ENCODE measurements at regions not wholly inside any gene's neighbourhood (a gene's known extent, or its start where the extent isn't known, plus 50 kb on each side); places are given as distances from the start of the nearest gene placed in this dataset.

DNA sequence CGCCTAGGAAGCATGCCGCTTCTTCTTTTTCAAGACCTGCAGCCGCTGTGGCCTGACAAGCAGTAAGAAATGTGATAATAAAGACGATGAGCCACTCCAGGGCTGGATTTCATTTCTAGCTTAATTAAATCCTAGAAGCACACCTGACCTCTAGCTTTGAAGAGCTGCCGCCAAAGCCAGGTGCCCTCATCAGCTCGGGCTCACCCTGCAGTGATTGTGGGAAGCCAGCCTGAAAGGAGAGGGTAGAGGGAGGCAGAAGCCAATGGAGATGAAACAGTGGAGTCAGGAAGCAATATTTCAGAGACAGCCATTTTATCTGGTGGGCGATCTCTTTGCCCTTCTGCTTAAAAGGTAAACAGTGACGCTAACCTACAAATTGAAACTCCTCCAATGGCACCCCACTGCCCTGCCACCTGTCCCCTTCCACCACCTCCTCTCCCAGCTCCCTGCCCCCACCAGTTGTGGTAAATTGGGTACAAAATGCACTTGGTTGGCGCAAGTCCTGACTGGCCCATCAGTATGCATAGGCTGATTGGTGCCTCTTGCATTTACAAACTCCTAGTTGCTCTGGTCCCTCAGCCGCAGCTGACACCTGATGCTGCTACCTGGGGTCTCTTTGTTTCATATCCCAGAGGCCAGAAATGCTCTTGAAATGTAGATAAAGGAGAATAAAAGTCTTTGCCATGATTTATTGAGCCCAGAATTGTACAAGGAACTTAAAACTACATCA, 385.3 kb downstream of the PDCD6IP start:
- TF ChIP-seq POLR2AphosphoS5 (IDR thresholded peaks at IDR 0.05; ENCODE audit: low read depth) (no peak), GABPA (IDR thresholded peaks at IDR 0.05; ENCODE audit: low read depth) (no peak)
- TF ChIP-seq, protein P1, sequence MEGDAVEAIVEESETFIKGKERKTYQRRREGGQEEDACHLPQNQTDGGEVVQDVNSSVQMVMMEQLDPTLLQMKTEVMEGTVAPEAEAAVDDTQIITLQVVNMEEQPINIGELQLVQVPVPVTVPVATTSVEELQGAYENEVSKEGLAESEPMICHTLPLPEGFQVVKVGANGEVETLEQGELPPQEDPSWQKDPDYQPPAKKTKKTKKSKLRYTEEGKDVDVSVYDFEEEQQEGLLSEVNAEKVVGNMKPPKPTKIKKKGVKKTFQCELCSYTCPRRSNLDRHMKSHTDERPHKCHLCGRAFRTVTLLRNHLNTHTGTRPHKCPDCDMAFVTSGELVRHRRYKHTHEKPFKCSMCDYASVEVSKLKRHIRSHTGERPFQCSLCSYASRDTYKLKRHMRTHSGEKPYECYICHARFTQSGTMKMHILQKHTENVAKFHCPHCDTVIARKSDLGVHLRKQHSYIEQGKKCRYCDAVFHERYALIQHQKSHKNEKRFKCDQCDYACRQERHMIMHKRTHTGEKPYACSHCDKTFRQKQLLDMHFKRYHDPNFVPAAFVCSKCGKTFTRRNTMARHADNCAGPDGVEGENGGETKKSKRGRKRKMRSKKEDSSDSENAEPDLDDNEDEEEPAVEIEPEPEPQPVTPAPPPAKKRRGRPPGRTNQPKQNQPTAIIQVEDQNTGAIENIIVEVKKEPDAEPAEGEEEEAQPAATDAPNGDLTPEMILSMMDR (IDR thresholded peaks at IDR 0.05; ENCODE audit: insufficient read depth, low read length) = no peak
- TF ChIP-seq, protein P2, sequence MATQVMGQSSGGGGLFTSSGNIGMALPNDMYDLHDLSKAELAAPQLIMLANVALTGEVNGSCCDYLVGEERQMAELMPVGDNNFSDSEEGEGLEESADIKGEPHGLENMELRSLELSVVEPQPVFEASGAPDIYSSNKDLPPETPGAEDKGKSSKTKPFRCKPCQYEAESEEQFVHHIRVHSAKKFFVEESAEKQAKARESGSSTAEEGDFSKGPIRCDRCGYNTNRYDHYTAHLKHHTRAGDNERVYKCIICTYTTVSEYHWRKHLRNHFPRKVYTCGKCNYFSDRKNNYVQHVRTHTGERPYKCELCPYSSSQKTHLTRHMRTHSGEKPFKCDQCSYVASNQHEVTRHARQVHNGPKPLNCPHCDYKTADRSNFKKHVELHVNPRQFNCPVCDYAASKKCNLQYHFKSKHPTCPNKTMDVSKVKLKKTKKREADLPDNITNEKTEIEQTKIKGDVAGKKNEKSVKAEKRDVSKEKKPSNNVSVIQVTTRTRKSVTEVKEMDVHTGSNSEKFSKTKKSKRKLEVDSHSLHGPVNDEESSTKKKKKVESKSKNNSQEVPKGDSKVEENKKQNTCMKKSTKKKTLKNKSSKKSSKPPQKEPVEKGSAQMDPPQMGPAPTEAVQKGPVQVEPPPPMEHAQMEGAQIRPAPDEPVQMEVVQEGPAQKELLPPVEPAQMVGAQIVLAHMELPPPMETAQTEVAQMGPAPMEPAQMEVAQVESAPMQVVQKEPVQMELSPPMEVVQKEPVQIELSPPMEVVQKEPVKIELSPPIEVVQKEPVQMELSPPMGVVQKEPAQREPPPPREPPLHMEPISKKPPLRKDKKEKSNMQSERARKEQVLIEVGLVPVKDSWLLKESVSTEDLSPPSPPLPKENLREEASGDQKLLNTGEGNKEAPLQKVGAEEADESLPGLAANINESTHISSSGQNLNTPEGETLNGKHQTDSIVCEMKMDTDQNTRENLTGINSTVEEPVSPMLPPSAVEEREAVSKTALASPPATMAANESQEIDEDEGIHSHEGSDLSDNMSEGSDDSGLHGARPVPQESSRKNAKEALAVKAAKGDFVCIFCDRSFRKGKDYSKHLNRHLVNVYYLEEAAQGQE (IDR thresholded peaks at IDR 0.05; ENCODE audit: insufficient replicate concordance, low read depth) = no peak

Data from HL-60 (cell line).